HG03060 (cell line): ENCODE measurements at regions not wholly inside any gene's neighbourhood (a gene's known extent, or its start where the extent isn't known, plus 50 kb on each side); places are given as distances from the start of the nearest gene placed in this dataset.

Experiments
- ATAC-seq: cut with Tn5 transposase; IDR thresholded peaks from one replicate; pipeline ENCODE4 v1.9.1; 2021; ENCODE audit warnings: low read depth, moderate number of reproducible peaks; ENCODE audit not compliant: unreplicated experiment

GRCh38 chr4:126251169-126251568 lies 936.4 kb downstream of the FAT4 start:
- ATAC-seq = no peak

- ATAC-seq = no peak
These were observed 947.9 kb downstream of the FAT4 start for GRCh38 chr4:126262665-126263064.

- no peak for ATAC-seq
These were observed 950.1 kb downstream of the FAT4 start for GRCh38 chr4:126264839-126265238.

- no peak for ATAC-seq
These were observed 951.1 kb downstream of the FAT4 start for GRCh38 chr4:126265888-126266287.

- no peak for ATAC-seq
These were observed 952.9 kb downstream of the FAT4 start for GRCh38 chr4:126267689-126268088.

GRCh38 chr4:126268106-126268505 lies 953.4 kb downstream of the FAT4 start:
- ATAC-seq = no peak

GRCh38 chr4:126269106-126269505 lies 954.4 kb downstream of the FAT4 start:
- ATAC-seq = no peak

- no peak for ATAC-seq
These were observed 956.5 kb downstream of the FAT4 start for GRCh38 chr4:126271292-126271691.

GRCh38 chr4:126273746-126274145 lies 959.0 kb downstream of the FAT4 start:
- no peak for ATAC-seq

- ATAC-seq = no peak
These were observed 977.1 kb downstream of the FAT4 start for GRCh38 chr4:126291886-126292285.

GRCh38 chr4:126298271-126298670 lies 983.5 kb downstream of the FAT4 start:
- ATAC-seq = no peak

GRCh38 chr4:126306152-126306869 lies 991.6 kb downstream of the FAT4 start:
- ATAC-seq = no peak

- ATAC-seq = no peak
These were observed 1003.6 kb downstream of the FAT4 start for GRCh38 chr4:126318376-126318775.

- ATAC-seq = no peak
These were observed 1014.2 kb downstream of the FAT4 start for GRCh38 chr4:126328914-126329313.

- ATAC-seq = no peak
These were observed 1023.8 kb downstream of the FAT4 start for GRCh38 chr4:126338548-126338947.

- ATAC-seq = no peak
These were observed 1027.2 kb downstream of the FAT4 start for GRCh38 chr4:126341927-126342326.

- no peak for ATAC-seq
These were observed 1029.7 kb downstream of the FAT4 start for GRCh38 chr4:126344472-126344871.

- no peak for ATAC-seq
These were observed 1031.9 kb downstream of the FAT4 start for GRCh38 chr4:126346654-126347053.

- ATAC-seq = no peak
These were observed 1040.0 kb downstream of the FAT4 start for GRCh38 chr4:126354784-126355183.

- no peak for ATAC-seq
These were observed 1043.3 kb downstream of the FAT4 start for GRCh38 chr4:126358041-126358440.

GRCh38 chr4:126361287-126361686 lies 1046.5 kb downstream of the FAT4 start:
- ATAC-seq = no peak

GRCh38 chr4:126364311-126364911 lies 1049.7 kb downstream of the FAT4 start:
- ATAC-seq = no peak
